ENCODE measurements at regions not wholly inside any gene's neighbourhood (a gene's known extent, or its start where the extent isn't known, plus 50 kb on each side); places are given as distances from the start of the nearest gene placed in this dataset.
"Not testable (repeated sequence)": the region's sequence is repeated elsewhere in the genome, so short reads cannot be mapped to it uniquely, and the experiment has no call there.

- not testable (repeated sequence) for DNase-seq (ENCODE audit: low read depth); H3K4me3 ChIP-seq (ENCODE audit: low read depth, low read length)
Observed at GRCh38 chr14:105675905-105676670, 149.7 kb downstream of the TMEM121 start.

GRCh38 chr14:105678057-105678456 is 151.7 kb downstream of the TMEM121 start:
- not testable (repeated sequence) for DNase-seq (ENCODE audit: low read depth); H3K4me3 ChIP-seq (ENCODE audit: low read depth, low read length)

DNA sequence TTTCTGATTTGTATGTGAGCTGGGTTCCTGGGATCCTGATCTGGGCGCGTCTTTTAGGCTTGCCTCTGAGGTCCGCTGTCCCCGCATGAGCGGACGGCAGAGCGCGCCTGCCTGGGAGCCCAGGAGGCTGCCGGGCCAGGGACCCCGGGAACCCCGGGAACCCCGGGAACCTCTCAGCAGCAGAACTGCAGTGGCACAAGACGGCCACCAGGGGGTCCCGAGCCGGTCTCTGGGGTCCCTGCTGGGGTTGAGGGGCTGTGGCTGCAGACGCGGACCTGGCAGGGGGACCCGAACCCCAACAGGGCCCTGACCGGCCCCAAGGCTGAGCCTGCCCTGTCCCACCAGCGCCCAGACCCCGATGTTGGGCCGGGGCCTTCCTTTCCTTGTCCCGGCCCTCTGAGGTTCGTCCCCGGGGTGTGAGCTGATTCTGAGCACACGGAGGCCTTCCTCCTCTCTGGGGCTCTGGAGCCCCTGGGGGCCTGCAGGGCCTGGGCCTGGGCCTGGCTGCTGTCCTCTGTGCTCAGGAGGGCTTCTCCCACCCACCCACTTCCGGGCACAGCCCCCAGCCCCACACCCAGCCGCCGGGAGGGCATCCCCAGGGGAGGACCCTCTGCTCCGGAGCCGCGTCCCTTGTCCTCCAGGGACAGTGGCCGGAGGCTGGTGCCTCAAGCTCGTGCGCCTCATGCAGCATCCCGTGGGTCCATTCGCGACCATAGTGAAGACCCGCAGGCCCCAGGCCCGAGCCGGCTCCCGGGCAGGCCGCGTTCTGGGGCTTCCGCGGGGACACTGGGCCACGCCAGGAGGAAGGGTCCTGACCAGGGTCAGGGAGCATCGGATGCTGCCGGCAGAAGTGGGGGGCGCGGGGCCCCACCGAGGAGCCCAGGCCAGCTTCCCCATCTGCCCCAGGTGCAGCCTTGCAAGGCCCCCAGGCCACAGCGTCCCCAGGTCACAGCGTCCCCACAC is 152.9 kb downstream of the TMEM121 start:
- peak; percentile 27 for DNase-seq (ENCODE audit: low read depth)
- H3K4me3 ChIP-seq (ENCODE audit: low read depth, low read length): not testable (repeated sequence)

DNA sequence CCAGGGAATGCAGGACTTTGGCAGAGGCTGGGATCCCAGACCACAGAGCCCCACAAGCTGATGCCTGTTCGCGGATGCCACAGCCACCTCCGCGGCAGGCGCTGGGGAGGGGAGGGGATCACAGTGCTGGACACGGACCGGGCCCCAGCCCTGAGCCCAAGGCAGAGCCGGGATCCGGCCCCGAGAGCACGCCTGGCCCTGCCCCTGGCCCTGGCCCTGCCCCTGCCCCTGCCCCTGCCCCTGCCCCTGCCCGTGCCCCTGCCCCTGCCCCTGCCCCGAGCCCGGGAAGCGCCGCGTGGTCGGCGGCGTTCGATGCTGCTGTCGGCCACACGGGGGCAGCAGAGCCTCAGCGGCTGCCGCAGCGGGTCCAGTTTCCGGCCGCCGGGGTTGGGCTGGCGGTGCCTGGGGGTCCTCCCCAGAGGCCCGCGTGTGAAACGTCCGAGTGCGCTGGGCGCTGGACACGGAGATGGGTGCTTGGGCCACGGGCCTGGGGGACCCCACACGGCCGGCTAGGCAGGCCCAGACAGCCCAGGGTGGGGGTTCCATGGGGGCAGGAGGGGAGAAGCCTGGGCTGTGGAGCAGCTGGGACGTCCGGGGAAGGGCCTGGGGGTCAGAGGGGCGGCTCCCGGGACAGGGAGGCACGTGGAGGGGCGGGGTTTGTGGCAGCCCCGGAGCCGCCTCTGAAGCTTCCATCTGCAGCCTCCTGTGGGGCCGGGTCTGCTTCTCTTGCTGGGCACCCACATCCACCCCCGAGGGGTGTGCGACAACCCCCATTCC is 153.8 kb downstream of the TMEM121 start:
- DNase-seq (ENCODE audit: low read depth): peak; percentile 15
- H3K4me3 ChIP-seq (ENCODE audit: low read depth, low read length): not testable (repeated sequence)

DNA sequence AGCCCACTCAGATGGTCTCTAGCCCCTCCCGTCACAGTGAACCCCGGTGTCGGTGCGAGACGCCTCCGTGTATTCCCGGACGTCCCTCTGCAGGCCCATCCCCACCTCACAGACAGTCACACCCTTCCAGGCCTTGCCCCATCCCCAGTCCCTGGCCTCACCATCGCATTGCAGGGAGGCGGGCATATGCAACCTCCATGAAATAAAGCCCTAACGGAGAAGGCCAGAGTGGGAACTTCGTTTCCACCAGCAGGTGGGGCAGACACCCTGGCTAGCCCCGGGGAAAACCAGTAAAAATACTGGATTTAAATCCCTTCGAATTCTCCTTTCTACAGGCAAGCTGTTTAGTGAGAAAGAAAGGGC is 154.3 kb downstream of the TMEM121 start:
- DNase-seq (ENCODE audit: low read depth); H3K4me3 ChIP-seq (ENCODE audit: low read depth, low read length): not testable (repeated sequence)

- not testable (repeated sequence) for DNase-seq (ENCODE audit: low read depth); H3K4me3 ChIP-seq (ENCODE audit: low read depth, low read length)
Observed at GRCh38 chr14:105681606-105682185, 155.3 kb downstream of the TMEM121 start.

DNA sequence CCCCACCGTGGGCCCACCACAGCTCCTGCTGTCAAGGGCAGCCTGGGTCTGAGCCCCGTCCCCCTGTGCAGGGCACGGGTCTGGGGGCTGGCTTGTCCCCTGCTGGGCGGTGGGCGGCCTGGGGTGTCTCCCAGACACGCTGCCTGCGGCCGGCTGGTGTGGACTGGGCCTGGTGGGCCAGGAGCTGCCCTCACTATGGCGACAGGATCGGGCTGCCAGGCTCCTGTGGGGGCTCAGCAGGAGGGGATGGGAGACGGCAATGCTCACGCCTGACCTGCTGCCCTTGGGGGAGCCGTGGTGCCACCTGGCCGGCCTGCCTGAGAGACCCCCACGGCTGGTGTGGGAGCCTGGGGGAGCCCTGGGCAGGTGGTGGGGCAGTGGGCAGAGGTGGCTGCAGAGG is 156.1 kb downstream of the TMEM121 start:
- DNase-seq (ENCODE audit: low read depth); H3K4me3 ChIP-seq (ENCODE audit: low read depth, low read length): not testable (repeated sequence)

GRCh38 chr14:105682956-105683570 is 156.7 kb downstream of the TMEM121 start:
- DNase-seq (ENCODE audit: low read depth): no peak
- no peak overlapping the region for H3K4me3 ChIP-seq (ENCODE audit: low read depth, low read length)
- no peak for TF ChIP-seq MAX (IDR thresholded peaks at IDR 0.05; ENCODE audit: low read depth, low read length)

GRCh38 chr14:105684056-105684455 is 157.7 kb downstream of the TMEM121 start:
- not testable (repeated sequence) for H3K4me3 ChIP-seq (ENCODE audit: low read depth, low read length); DNase-seq (ENCODE audit: low read depth)

DNA sequence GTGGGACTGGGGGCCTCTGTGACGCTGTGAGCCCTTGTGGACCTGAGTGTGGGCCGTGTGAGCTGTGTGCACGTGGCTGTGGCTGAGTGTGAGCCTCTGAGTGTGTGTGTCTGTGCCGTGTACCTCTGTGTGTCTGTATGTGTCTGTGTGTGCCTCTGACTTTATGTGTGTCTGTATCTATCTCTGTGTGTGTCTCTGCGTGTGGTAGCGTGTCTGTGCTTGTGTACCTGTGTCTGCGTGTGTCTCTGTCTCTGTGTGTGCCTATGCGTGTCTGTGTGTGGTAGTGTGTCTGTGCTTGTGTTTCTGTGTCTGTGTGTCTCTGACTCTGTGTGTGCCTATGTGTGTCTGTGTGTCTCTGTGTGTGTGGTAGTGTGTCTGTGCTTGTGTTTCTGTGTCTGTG is 158.2 kb downstream of the TMEM121 start:
- not testable (repeated sequence) for DNase-seq (ENCODE audit: low read depth)

GRCh38 chr14:105685003-105685402 is 158.6 kb downstream of the TMEM121 start:
- no peak overlapping the region for H3K4me3 ChIP-seq (ENCODE audit: low read depth, low read length)
- no peak for DNase-seq (ENCODE audit: low read depth)
- no peak for TF ChIP-seq CTCF (IDR thresholded peaks at IDR 0.05; ENCODE audit: low read depth, low read length)
- TF ChIP-seq POLR2A (IDR thresholded peaks at IDR 0.05; ENCODE audit: extremely low read depth, insufficient read length): no peak
- no peak for TF ChIP-seq MAX (IDR thresholded peaks at IDR 0.05; ENCODE audit: low read depth, low read length)
- no peak for TF ChIP-seq MYC (IDR thresholded peaks at IDR 0.05; ENCODE audit: low read depth, low read length)

More for the DNA sequence above, 158.2 kb downstream of the TMEM121 start:
- H3K4me3 ChIP-seq (ENCODE audit: low read depth, low read length): not testable (repeated sequence)

DNA sequence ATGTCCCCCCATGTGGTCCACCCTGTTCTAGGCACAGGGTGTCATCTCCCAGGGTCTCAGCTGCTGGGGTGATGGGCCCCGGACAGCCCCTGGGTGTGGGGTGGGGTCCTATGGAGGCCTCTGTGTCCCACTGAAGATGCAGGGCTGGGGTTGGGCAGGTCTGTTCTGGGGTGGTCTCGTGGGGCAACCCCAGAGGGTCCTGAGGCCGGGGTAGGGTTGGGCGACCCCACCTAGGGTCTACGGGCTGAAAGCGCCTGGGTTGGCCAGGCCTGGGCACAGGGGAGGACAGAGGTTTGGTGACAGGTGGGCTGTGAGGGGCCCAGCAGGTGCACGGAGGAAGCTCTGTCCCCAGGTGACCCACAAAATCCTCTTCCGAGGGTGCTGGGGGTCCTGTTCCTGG is 159.2 kb downstream of the TMEM121 start:
- not testable (repeated sequence) for H3K4me3 ChIP-seq (ENCODE audit: low read depth, low read length); DNase-seq (ENCODE audit: low read depth)

GRCh38 chr14:105686050-105686449 is 159.7 kb downstream of the TMEM121 start:
- H3K4me3 ChIP-seq (ENCODE audit: low read depth, low read length); DNase-seq (ENCODE audit: low read depth): not testable (repeated sequence)

DNA sequence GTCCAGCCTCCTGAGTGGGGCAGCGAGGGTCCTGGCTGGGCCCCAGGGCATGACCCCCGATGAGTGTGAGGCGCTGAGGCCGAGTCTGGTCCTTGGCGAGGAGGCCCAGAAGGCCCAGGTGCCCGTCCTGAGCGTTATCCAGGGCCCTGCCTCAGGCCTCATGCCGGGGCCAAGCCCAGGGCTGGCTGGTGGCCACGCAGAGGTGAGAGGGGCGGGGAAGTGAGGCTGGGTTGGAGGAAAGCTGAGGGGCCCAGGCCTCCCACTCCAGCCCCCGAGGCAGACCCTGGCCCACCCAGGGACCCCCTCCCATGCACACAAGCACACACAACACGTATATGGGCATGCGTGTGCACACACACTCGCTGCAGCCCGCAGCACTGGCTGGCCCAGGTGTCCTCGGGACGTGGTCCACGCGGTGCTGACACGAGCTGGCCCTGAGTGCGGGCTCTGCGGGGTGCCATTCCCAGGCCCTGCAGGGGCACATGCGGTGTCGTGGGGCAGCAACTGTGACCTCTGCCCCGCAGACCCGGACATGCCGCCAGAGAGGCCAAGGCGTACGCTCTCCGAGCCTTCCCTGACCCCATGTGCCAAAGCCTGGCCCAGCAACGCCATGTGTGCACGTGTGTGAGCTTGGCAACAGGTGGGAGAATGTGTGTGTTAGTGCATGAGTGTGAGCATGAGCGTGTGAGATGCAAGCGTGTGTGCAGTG is 160.2 kb downstream of the TMEM121 start:
- not testable (repeated sequence) for DNase-seq (ENCODE audit: low read depth); H3K4me3 ChIP-seq (ENCODE audit: low read depth, low read length)

Data from NB4 (cell line).